Sigmoid colon (tissue), 3 donors: ENCODE measurements at regions not wholly inside any gene's neighbourhood (a gene's known extent, or its start where the extent isn't known, plus 50 kb on each side); places are given as distances from the start of the nearest gene placed in this dataset.

Experiments used
- CTCF ChIP-seq, 4 experiments: fragments of 450-650 bp in 3 of 4; fragments of 200-600 bp in 1 of 4; IDR thresholded peaks; one replicate each; pipeline ENCODE4 v1.5.1; 2016 to 2019; ENCODE audit warnings: antibody characterized with exemption in 4 of 4, mild to moderate bottlenecking in 3 of 4, moderate library complexity in 2 of 4
- POLR2A ChIP-seq, 2 donors: fragments of 450-650 bp; IDR thresholded peaks; one replicate each; pipeline ENCODE4 v1.6.1; 2016; ENCODE audit warnings: antibody characterized with exemption in 2 of 2, mild to moderate bottlenecking in 2 of 2, moderate library complexity in 2 of 2

DNA sequence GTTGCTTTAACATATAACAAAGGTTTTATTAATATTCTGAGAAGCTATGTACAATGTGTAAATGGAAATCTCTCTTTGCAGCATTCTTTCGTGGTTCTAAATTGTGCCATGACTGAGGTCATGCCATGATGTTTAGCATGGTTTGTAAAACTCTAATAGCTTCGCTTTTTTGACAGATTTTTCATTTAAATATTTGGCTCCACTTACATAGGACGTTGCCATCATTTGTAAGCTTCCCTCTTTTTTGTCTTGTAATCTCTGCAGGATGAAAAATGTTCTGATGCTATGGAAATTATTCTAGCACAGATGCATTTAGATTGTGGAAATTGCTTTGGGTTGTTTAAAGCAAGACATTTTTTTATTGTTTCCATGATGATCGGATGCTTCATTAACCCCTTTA is 1054.8 kb downstream of the MAT2B start:
- TF ChIP-seq POLR2A (IDR thresholded peaks at IDR 0.05) (no peak), CTCF (IDR thresholded peaks at IDR 0.05) (no peak)
